SK-N-SH (cell line): ENCODE measurements at regions not wholly inside any gene's neighbourhood (a gene's known extent, or its start where the extent isn't known, plus 50 kb on each side); places are given as distances from the start of the nearest gene placed in this dataset.

Experiments
- CTCF ChIA-PET: fragments of 300-600, 350-600 bp; formaldehyde crosslinking; extraction: SDS; loops from one replicate; lab custom pipeline; 2021; lab: Yijun Ruan, JAX
- POLR2A ChIA-PET: fragments of 350-600 bp; sonication (Branson Sonifier 250); formaldehyde crosslinking; extraction: SDS; loops from one replicate; lab custom pipeline; 2020; ENCODE audit warnings: antibody characterized with exemption, inconsistent platforms; lab: Yijun Ruan, JAX
- DNase-seq: peaks from one replicate; pipeline ENCODE4 v3.0.0; 2012
- H2AFZ ChIP-seq: fragments of 200-600 bp; sonication (generic); 2 replicates; pipeline ENCODE4 v1.8.1; 2016; ENCODE audit warnings: antibody characterized with exemption, mild to moderate bottlenecking, low read depth
- H3F3A ChIP-seq: fragments of 200-600 bp; sonication (generic); replicated peaks from 2 replicates; pipeline ENCODE3; 2016; ENCODE audit warnings: antibody characterized with exemption, mild to moderate bottlenecking; ENCODE audit not compliant: insufficient read depth
- H3K27ac ChIP-seq, 2 experiments: fragments of 200-500 bp in 1 of 2; fragments of 200-600 bp in 1 of 2; sonication (Bioruptor generic) in 1 of 2; sonication (generic), shearing (Covaris generic) in 1 of 2; 2 replicates each; pipeline versions ENCODE4 v1.5.1 to v1.6.1; 2014 to 2016; ENCODE audit warnings: low read depth in 2 of 2, inconsistent platforms in 1 of 2, low read length in 1 of 2, mild to moderate bottlenecking in 1 of 2, mixed read lengths in 1 of 2
- H3K27me3 ChIP-seq: fragments of 200-600 bp; sonication (generic), shearing (Covaris generic); 2 replicates; pipeline ENCODE4 v1.6.1; 2016; ENCODE audit warnings: mixed run types; ENCODE audit not compliant: insufficient read depth
- H3K36me3 ChIP-seq, 2 experiments: fragments of 200-500 bp in 1 of 2; fragments of 200-600 bp in 1 of 2; sonication (Bioruptor generic) in 1 of 2; sonication (generic) in 1 of 2; replicated peaks in 1 of 2; 2 replicates each; pipeline versions ENCODE3 to v1.5.1; 2014 to 2016; ENCODE audit warnings: low read length in 1 of 2, mild to moderate bottlenecking in 1 of 2; ENCODE audit not compliant: insufficient read depth in 2 of 2, control insufficient read depth in 1 of 2
- H3K4me1 ChIP-seq, 2 experiments: fragments of 200-500 bp in 1 of 2; fragments of 200-600 bp in 1 of 2; sonication (Bioruptor generic) in 1 of 2; sonication (generic), shearing (Covaris generic) in 1 of 2; 2 replicates each; pipeline versions ENCODE4 v1.5.1 to v1.6.1; 2014 to 2016; ENCODE audit warnings: low read depth in 1 of 2, low read length in 1 of 2, mixed run types in 1 of 2; ENCODE audit not compliant: insufficient read depth in 2 of 2, control insufficient read depth in 1 of 2
- H3K4me2 ChIP-seq: fragments of 200-600 bp; sonication (generic), shearing (Covaris generic); 2 replicates; pipeline ENCODE4 v1.6.1; 2017; ENCODE audit warnings: mixed run types
- H3K4me3 ChIP-seq, 2 experiments: fragments of 200-500 bp in 1 of 2; fragments of 200-600 bp in 1 of 2; sonication (Bioruptor generic) in 1 of 2; sonication (generic), shearing (Covaris generic) in 1 of 2; 2 replicates each; pipeline versions ENCODE4 v1.5.1 to v1.8.1; 2014 to 2016; ENCODE audit warnings: low read depth in 2 of 2, inconsistent platforms in 1 of 2, low read length in 1 of 2, mild to moderate bottlenecking in 1 of 2, mixed read lengths in 1 of 2, moderate library complexity in 1 of 2
- H3K79me2 ChIP-seq: fragments of 200-600 bp; sonication (generic); 2 replicates; pipeline ENCODE4 v1.8.1; 2017; ENCODE audit warnings: mild to moderate bottlenecking; ENCODE audit not compliant: insufficient read depth
- H3K9ac ChIP-seq: fragments of 200-600 bp; sonication (generic); 2 replicates; pipeline ENCODE4 v1.6.1; 2017; ENCODE audit warnings: mixed run types
- H3K9me2 ChIP-seq: fragments of 200-600 bp; sonication (generic); 2 replicates; pipeline ENCODE4 v1.6.1; 2017; ENCODE audit warnings: mixed run types
- H3K9me3 ChIP-seq: fragments of 200-600 bp; sonication (generic); 2 replicates; pipeline ENCODE4 v1.6.1; 2017; ENCODE audit warnings: mixed run types, mild to moderate bottlenecking, moderate library complexity
- H4K20me1 ChIP-seq: fragments of 200-600 bp; sonication (generic); 2 replicates; pipeline ENCODE4 v1.6.1; 2017; ENCODE audit warnings: mild to moderate bottlenecking, mixed run types; ENCODE audit not compliant: insufficient read depth
- CHD2 ChIP-seq: fragments of 150-350 bp; IDR thresholded peaks from 2 replicates; pipeline ENCODE4 v1.6.1; 2018; ENCODE audit warnings: low read length; ENCODE audit not compliant: partially characterized antibody
- ELF1 ChIP-seq: IDR thresholded peaks from 2 replicates; pipeline ENCODE4 v1.4.0; 2012
- EP300 ChIP-seq, 2 experiments: IDR thresholded peaks; 2 replicates each; pipeline versions ENCODE4 v1.4.0 to v1.6.1; 2012; ENCODE audit warnings: borderline replicate concordance in 1 of 2, low read depth in 1 of 2, low read length in 1 of 2
- EZH2phosphoT487 ChIP-seq: fragments of 200-600 bp; sonication (generic); IDR thresholded peaks from 2 replicates; pipeline ENCODE4 v1.6.1; 2017; ENCODE audit warnings: low read depth, mixed run types, mild to moderate bottlenecking, antibody characterized with exemption, moderate library complexity, borderline replicate concordance
- FOSL2 ChIP-seq: IDR thresholded peaks from 2 replicates; pipeline ENCODE4 v1.4.0; 2012; ENCODE audit warnings: low read depth, mild to moderate bottlenecking, moderate library complexity, borderline replicate concordance
- FOXJ3 ChIP-seq: sonication (generic); formaldehyde crosslinking; IDR thresholded peaks from 2 replicates; pipeline ENCODE4 v1.5.1; 2020; ENCODE audit warnings: mild to moderate bottlenecking, missing genetic modification reagents
- FOXM1 ChIP-seq: IDR thresholded peaks from 2 replicates; pipeline ENCODE4 v1.4.0; 2012; ENCODE audit warnings: low read depth, mild to moderate bottlenecking
- GABPA ChIP-seq: IDR thresholded peaks from 2 replicates; pipeline ENCODE4 v1.4.0; 2012; ENCODE audit warnings: low read depth, mild to moderate bottlenecking
- GATA2 ChIP-seq: sonication (generic); formaldehyde crosslinking; IDR thresholded peaks from 2 replicates; pipeline ENCODE4 v1.5.0; 2020; ENCODE audit warnings: mild to moderate bottlenecking, missing genetic modification reagents
- JUND ChIP-seq: IDR thresholded peaks from 2 replicates; pipeline ENCODE4 v1.4.0; 2012
- MXI1 ChIP-seq: IDR thresholded peaks from 2 replicates; pipeline ENCODE4 v1.6.1; 2012; ENCODE audit warnings: mild to moderate bottlenecking, low read depth, low read length, improper control_type of control experiment
- NFIC ChIP-seq: IDR thresholded peaks from 2 replicates; pipeline ENCODE4 v1.4.0; 2012; ENCODE audit warnings: borderline replicate concordance
- NRF1 ChIP-seq: IDR thresholded peaks from 2 replicates; pipeline ENCODE4 v1.6.1; 2012; ENCODE audit warnings: low read depth, mild to moderate bottlenecking, low read length
- RCOR1 ChIP-seq: fragments of 150-350 bp; IDR thresholded peaks from 2 replicates; pipeline ENCODE4 v1.6.1; 2017; ENCODE audit warnings: antibody characterized with exemption, low read length
- RFX5 ChIP-seq: IDR thresholded peaks from 2 replicates; pipeline ENCODE4 v1.6.1; 2012; ENCODE audit warnings: mild to moderate bottlenecking, improper control_type of control experiment, low read length
- SIN3A ChIP-seq: IDR thresholded peaks from 2 replicates; pipeline ENCODE4 v1.6.1; 2012; ENCODE audit warnings: low read depth, mild to moderate bottlenecking, low read length, moderate library complexity, borderline replicate concordance
- SMC3 ChIP-seq: IDR thresholded peaks from 2 replicates; pipeline ENCODE4 v1.6.1; 2012; ENCODE audit warnings: low read depth, low read length, improper control_type of control experiment
- TEAD4 ChIP-seq: IDR thresholded peaks from 2 replicates; pipeline ENCODE4 v1.4.0; 2012; ENCODE audit warnings: mild to moderate bottlenecking, borderline replicate concordance; ENCODE audit not compliant: insufficient read depth
- USF1 ChIP-seq: IDR thresholded peaks from 2 replicates; pipeline ENCODE4 v1.4.0; 2012; ENCODE audit warnings: low read depth, borderline replicate concordance
- YY1 ChIP-seq: IDR thresholded peaks from 2 replicates; pipeline ENCODE4 v1.4.0; 2012; ENCODE audit warnings: low read depth, mild to moderate bottlenecking
- whole genome bisulfite sequencing: methylation state at CpG from one replicate; pipeline ENCODE4 v1.1.6; 2017; ENCODE audit warnings: low lambda C conversion rate; 5-methylcytosine and 5-hydroxymethylcytosine counted together
- TF ChIP-seq, protein P1 (sequence below): IDR thresholded peaks from 2 replicates; pipeline ENCODE4 v1.6.1; 2012; ENCODE audit warnings: mild to moderate bottlenecking, low read depth, low read length, moderate library complexity
- TF ChIP-seq, protein P2 (sequence below): IDR thresholded peaks from 2 replicates; pipeline ENCODE4 v1.4.0; 2012; ENCODE audit warnings: low read depth
- TF ChIP-seq, protein P3 (sequence below): fragments of 150-350 bp; IDR thresholded peaks from 2 replicates; pipeline ENCODE4 v1.6.1; 2017; ENCODE audit warnings: antibody characterized with exemption, low read length, low read depth, borderline replicate concordance
- TF ChIP-seq, protein P4 (sequence below): fragments of 150-350 bp; IDR thresholded peaks from 2 replicates; pipeline ENCODE4 v1.6.1; 2016; ENCODE audit warnings: mild to moderate bottlenecking, low read depth, low read length

- H3K4me2 ChIP-seq, result no peak overlapping the region
- TF ChIP-seq, protein P1, sequence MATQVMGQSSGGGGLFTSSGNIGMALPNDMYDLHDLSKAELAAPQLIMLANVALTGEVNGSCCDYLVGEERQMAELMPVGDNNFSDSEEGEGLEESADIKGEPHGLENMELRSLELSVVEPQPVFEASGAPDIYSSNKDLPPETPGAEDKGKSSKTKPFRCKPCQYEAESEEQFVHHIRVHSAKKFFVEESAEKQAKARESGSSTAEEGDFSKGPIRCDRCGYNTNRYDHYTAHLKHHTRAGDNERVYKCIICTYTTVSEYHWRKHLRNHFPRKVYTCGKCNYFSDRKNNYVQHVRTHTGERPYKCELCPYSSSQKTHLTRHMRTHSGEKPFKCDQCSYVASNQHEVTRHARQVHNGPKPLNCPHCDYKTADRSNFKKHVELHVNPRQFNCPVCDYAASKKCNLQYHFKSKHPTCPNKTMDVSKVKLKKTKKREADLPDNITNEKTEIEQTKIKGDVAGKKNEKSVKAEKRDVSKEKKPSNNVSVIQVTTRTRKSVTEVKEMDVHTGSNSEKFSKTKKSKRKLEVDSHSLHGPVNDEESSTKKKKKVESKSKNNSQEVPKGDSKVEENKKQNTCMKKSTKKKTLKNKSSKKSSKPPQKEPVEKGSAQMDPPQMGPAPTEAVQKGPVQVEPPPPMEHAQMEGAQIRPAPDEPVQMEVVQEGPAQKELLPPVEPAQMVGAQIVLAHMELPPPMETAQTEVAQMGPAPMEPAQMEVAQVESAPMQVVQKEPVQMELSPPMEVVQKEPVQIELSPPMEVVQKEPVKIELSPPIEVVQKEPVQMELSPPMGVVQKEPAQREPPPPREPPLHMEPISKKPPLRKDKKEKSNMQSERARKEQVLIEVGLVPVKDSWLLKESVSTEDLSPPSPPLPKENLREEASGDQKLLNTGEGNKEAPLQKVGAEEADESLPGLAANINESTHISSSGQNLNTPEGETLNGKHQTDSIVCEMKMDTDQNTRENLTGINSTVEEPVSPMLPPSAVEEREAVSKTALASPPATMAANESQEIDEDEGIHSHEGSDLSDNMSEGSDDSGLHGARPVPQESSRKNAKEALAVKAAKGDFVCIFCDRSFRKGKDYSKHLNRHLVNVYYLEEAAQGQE, result no peak
- TF ChIP-seq, protein P2, sequence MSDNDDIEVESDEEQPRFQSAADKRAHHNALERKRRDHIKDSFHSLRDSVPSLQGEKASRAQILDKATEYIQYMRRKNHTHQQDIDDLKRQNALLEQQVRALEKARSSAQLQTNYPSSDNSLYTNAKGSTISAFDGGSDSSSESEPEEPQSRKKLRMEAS, result no peak
- TF ChIP-seq ELF1, result no peak
- no peak for TF ChIP-seq JUND
- TF ChIP-seq, protein P3, sequence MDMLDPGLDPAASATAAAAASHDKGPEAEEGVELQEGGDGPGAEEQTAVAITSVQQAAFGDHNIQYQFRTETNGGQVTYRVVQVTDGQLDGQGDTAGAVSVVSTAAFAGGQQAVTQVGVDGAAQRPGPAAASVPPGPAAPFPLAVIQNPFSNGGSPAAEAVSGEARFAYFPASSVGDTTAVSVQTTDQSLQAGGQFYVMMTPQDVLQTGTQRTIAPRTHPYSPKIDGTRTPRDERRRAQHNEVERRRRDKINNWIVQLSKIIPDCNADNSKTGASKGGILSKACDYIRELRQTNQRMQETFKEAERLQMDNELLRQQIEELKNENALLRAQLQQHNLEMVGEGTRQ, result no peak
- TF ChIP-seq NRF1, result no peak
- no peak for TF ChIP-seq YY1
- no peak for TF ChIP-seq RFX5
- TF ChIP-seq GABPA, result no peak
- TF ChIP-seq FOSL2, result no peak
- no peak for TF ChIP-seq CHD2
- TF ChIP-seq MXI1, result no peak
- TF ChIP-seq TEAD4, result no peak
- TF ChIP-seq, all 33 proteins: peak for 0
- Histone ChIP-seq H3K4me3 (no peak overlapping the region), H3K27me3 (no peaks in the 10 kb centered on the region), H3K9ac (no peak overlapping the region), H3K9me2 (no peaks in the 10 kb centered on the region), H2AFZ (no peak overlapping the region), H4K20me1 (no peaks in the 10 kb centered on the region), H3F3A (no peaks in the 10 kb centered on the region), H3K27ac (no peak overlapping the region), H3K79me2 (no peaks in the 10 kb centered on the region), H3K4me1 (no peaks in the 10 kb centered on the region), H3K36me3 (no peaks in the 10 kb centered on the region), H3K9me3 (no peaks in the 10 kb centered on the region)
- 19% methylated on average over 7 of the region's 7 CpGs for WGBS
- no peak for DNase-seq
- POLR2A ChIA-PET, result no interaction called here
- CTCF ChIA-PET, result no interaction called here
Measured at GRCh38 chr4:32475710-32476109, 1755.5 kb downstream of the PCDH7 start.

DNA sequence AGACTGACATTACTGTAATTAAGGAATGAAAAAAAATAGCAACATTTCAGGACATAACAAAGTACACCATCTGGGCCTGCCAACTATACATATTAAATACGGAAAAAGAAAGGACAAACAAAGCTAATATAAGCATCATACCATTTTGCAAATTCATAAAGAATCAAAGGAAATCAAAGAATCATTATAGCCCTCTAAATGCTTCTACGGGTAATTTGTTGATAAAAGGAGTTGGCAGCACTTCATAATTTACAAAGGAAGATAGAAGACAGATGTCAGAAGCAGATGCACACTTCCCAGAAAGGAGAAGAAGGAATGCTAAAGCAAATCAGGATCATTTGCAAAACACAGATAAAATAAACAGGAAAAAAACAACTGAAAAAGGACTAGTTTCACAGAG lies 1757.3 kb downstream of the PCDH7 start:
- Histone ChIP-seq H4K20me1 (no peaks in the 10 kb centered on the region), H2AFZ (no peak overlapping the region), H3K27ac (no peak overlapping the region), H3K4me3 (no peak overlapping the region), H3K9me2 (no peaks in the 10 kb centered on the region), H3K27me3 (no peaks in the 10 kb centered on the region), H3K9ac (no peak overlapping the region), H3K79me2 (no peaks in the 10 kb centered on the region), H3K4me2 (no peak overlapping the region), H3F3A (no peaks in the 10 kb centered on the region), H3K9me3 (no peaks in the 10 kb centered on the region), H3K4me1 (no peaks in the 10 kb centered on the region), H3K36me3 (no peaks in the 10 kb centered on the region)
- DNase-seq, result no peak
- CTCF ChIA-PET, result interaction anchor here (0.9 kb wide), 1 partner anchor 22 kb away, joined by 3 read pairs; no protein-coding TSS in a partner anchor
- WGBS, result 3% methylated on average over 2 of the region's 2 CpGs
- POLR2A ChIA-PET, result no interaction called here
- no peak for TF ChIP-seq TEAD4
- no peak for TF ChIP-seq CHD2
- TF ChIP-seq ELF1, result no peak
- TF ChIP-seq RCOR1, result no peak
- TF ChIP-seq NFIC, result no peak
- TF ChIP-seq FOXJ3, result no peak
- TF ChIP-seq, protein P4, sequence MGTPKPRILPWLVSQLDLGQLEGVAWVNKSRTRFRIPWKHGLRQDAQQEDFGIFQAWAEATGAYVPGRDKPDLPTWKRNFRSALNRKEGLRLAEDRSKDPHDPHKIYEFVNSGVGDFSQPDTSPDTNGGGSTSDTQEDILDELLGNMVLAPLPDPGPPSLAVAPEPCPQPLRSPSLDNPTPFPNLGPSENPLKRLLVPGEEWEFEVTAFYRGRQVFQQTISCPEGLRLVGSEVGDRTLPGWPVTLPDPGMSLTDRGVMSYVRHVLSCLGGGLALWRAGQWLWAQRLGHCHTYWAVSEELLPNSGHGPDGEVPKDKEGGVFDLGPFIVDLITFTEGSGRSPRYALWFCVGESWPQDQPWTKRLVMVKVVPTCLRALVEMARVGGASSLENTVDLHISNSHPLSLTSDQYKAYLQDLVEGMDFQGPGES, result no peak
- no peak for TF ChIP-seq SIN3A
- TF ChIP-seq USF1, result no peak
- no peak for TF ChIP-seq EP300 (IDR thresholded peaks at IDR 0.05; ENCODE audit: borderline replicate concordance in 1 of 2, low read depth in 1 of 2, low read length in 1 of 2)
- TF ChIP-seq FOXM1, result no peak
- TF ChIP-seq GATA2 (CRISPR knock-in tag), result no peak
- TF ChIP-seq SMC3, result no peak
- no peak for TF ChIP-seq GABPA
- no peak for TF ChIP-seq EZH2phosphoT487
